Nephron (organoid): ENCODE measurements at regions not wholly inside any gene's neighbourhood (a gene's known extent, or its start where the extent isn't known, plus 50 kb on each side); places are given as distances from the start of the nearest gene placed in this dataset.

Source experiments
- H3K27ac Mint-ChIP-seq, 3 experiments: 2 replicates each; pipeline ENCODE4 v1.8.0; 2020; ENCODE audit warnings: mixed read lengths in 3 of 3, mild to moderate bottlenecking in 2 of 3, moderate library complexity in 1 of 3
- H3K27me3 Mint-ChIP-seq: 2 replicates; pipeline ENCODE4 v1.8.0; 2021; ENCODE audit warnings: low read depth, mild to moderate bottlenecking, moderate library complexity, mixed read lengths
- H3K36me3 Mint-ChIP-seq: 2 replicates; pipeline ENCODE4 v1.8.0; 2020; ENCODE audit warnings: low read depth, mixed read lengths
- H3K4me1 Mint-ChIP-seq: 2 replicates; pipeline ENCODE4 v1.8.0; 2020; ENCODE audit warnings: mixed read lengths
- H3K4me3 Mint-ChIP-seq, 3 experiments: 2 replicates each; pipeline ENCODE4 v1.8.0; 2020; ENCODE audit warnings: mild to moderate bottlenecking in 3 of 3, mixed read lengths in 3 of 3, moderate library complexity in 2 of 3
- H3K9me3 Mint-ChIP-seq: 2 replicates; pipeline ENCODE4 v1.8.0; 2020; ENCODE audit warnings: mixed read lengths
- TF ChIP-seq, protein P1 (sequence below), 3 experiments: fragments of 200-600 bp; sonication (generic); IDR thresholded peaks; one replicate each; pipeline ENCODE4 v1.5.0; 2021; ENCODE audit warnings: antibody characterized with exemption in 3 of 3; ENCODE audit not compliant: unreplicated experiment in 3 of 3

- H3K4me1 Mint-ChIP-seq: peaks cover 31% of the 10 kb centered on the region
- no peak overlapping the region for H3K4me3 Mint-ChIP-seq
- TF ChIP-seq, protein P1, sequence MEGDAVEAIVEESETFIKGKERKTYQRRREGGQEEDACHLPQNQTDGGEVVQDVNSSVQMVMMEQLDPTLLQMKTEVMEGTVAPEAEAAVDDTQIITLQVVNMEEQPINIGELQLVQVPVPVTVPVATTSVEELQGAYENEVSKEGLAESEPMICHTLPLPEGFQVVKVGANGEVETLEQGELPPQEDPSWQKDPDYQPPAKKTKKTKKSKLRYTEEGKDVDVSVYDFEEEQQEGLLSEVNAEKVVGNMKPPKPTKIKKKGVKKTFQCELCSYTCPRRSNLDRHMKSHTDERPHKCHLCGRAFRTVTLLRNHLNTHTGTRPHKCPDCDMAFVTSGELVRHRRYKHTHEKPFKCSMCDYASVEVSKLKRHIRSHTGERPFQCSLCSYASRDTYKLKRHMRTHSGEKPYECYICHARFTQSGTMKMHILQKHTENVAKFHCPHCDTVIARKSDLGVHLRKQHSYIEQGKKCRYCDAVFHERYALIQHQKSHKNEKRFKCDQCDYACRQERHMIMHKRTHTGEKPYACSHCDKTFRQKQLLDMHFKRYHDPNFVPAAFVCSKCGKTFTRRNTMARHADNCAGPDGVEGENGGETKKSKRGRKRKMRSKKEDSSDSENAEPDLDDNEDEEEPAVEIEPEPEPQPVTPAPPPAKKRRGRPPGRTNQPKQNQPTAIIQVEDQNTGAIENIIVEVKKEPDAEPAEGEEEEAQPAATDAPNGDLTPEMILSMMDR (IDR thresholded peaks at IDR 0.05; ENCODE audit: unreplicated experiment in 3 of 3): no peak
- H3K36me3 Mint-ChIP-seq: no peaks in the 10 kb centered on the region
- H3K9me3 Mint-ChIP-seq: no peaks in the 10 kb centered on the region
- H3K27ac Mint-ChIP-seq: no peak overlapping the region
- peaks cover 5% of the 10 kb centered on the region for H3K27me3 Mint-ChIP-seq
These were observed 287.7 kb upstream of the NR2F2 start for GRCh38 chr15:96042734-96043224.

GRCh38 chr15:96043591-96044171, 286.8 kb upstream of the NR2F2 start:
- Mint-ChIP-seq H3K36me3 (no peaks in the 10 kb centered on the region), H3K4me3 (no peak overlapping the region), H3K9me3 (no peaks in the 10 kb centered on the region), H3K27ac (no peak overlapping the region), H3K4me1 (peaks cover 25% of the 10 kb centered on the region), H3K27me3 (peaks cover 5% of the 10 kb centered on the region)
- TF ChIP-seq, protein P1 (IDR thresholded peaks at IDR 0.05; ENCODE audit: unreplicated experiment in 3 of 3): no peak

- H3K4me3 Mint-ChIP-seq: peak overlapping the region in 2 of 3 experiments; percentile 58 to 64
- H3K36me3 Mint-ChIP-seq: no peaks in the 10 kb centered on the region
- TF ChIP-seq, protein P1 (IDR thresholded peaks at IDR 0.05; ENCODE audit: unreplicated experiment in 3 of 3): no peak
- H3K9me3 Mint-ChIP-seq: no peaks in the 10 kb centered on the region
- H3K27me3 Mint-ChIP-seq: peaks cover 12% of the 10 kb centered on the region
- H3K4me1 Mint-ChIP-seq: peaks cover 30% of the 10 kb centered on the region
- H3K27ac Mint-ChIP-seq: peak overlapping the region; percentile 93 to 98 (median 97)
These were observed 283.8 kb upstream of the NR2F2 start for GRCh38 chr15:96046620-96047240.

DNA sequence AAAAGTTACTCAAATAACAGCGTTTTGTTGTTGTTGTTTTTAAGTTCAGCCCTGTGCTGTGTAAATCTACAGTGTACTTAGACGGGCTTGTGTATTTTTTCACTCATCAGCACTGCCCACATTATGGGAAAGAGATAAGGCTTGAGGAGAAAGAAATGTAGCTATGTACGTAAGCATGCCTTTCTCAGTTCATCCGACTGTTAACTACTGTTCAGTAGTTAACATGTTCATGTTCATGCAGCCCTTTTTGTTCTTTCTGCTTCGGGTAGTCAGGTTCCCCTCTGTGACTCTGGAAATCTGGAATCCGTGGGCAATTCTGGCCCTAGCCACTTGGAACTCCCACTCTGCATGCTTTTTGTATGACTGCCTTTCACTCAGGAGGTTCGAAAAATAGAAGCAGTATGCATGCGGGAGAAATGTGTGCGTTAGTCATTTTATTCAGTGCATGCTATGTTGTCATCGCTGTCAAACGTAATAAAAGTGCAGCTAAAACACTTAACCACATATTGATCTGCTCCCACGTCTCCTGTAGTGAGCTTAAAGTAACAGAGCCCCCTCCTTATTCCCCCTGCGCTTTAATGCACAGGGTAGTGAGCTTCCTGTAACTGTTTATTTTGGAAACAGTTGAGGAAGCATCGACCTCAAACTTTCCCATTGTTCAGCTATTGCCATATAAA, 283.1 kb upstream of the NR2F2 start:
- Mint-ChIP-seq H3K4me3 (peak overlapping the region in 2 of 3 experiments; percentile 58 to 64), H3K4me1 (peaks cover 36% of the 10 kb centered on the region)
- TF ChIP-seq, protein P1 (IDR thresholded peaks at IDR 0.05; ENCODE audit: unreplicated experiment in 3 of 3): no peak

GRCh38 chr15:96049323-96049722, 281.2 kb upstream of the NR2F2 start:
- Mint-ChIP-seq H3K4me3 (no peak overlapping the region), H3K4me1 (peaks cover 53% of the 10 kb centered on the region), H3K9me3 (no peaks in the 10 kb centered on the region), H3K27ac (peak overlapping the region in 1 of 3 experiments; percentile 63), H3K27me3 (peaks cover 12% of the 10 kb centered on the region), H3K36me3 (no peaks in the 10 kb centered on the region)
- TF ChIP-seq, protein P1 (IDR thresholded peaks at IDR 0.05; ENCODE audit: unreplicated experiment in 3 of 3): no peak

More for the DNA sequence above, 283.1 kb upstream of the NR2F2 start:
- Mint-ChIP-seq H3K9me3 (no peaks in the 10 kb centered on the region), H3K27ac (peak overlapping the region; percentile 93 to 98 (median 97)), H3K27me3 (peaks cover 12% of the 10 kb centered on the region), H3K36me3 (no peaks in the 10 kb centered on the region)
